Fibroblast of villous mesenchyme (primary cell): ENCODE measurements at regions not wholly inside any gene's neighbourhood (a gene's known extent, or its start where the extent isn't known, plus 50 kb on each side); places are given as distances from the start of the nearest gene placed in this dataset.

Experiments
- DNase-seq: peaks from one replicate; pipeline ENCODE4 v3.0.0-alpha.2; 2010; ENCODE audit warnings: low read depth
- H3K4me3 ChIP-seq: 2 replicates; pipeline ENCODE4 v1.5.1; 2011; ENCODE audit warnings: low read depth, mild to moderate bottlenecking, low read length
- TF ChIP-seq, protein P1 (sequence below): IDR thresholded peaks from 2 replicates; pipeline ENCODE4 v1.5.1; 2012; ENCODE audit warnings: low read depth, mild to moderate bottlenecking, low read length; ENCODE audit not compliant: insufficient read depth

DNA sequence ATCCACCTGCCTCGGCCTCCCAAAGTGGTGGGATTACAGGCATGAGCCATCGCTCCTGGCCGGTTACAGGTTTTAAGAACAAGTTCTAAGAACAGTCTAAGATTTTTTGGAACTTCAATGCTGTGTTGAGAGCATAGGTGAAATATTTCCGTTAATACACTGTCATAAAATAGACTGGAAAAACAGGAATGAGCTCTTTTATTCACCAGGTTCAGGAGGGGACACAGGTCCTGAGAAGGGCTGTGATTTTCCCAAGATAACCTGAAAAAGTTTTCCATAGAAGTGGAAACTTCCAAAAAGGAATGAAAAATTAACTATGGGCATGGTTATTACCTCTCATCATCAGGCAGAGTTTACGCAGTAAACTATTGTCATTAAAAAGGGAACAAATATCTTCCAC, 97.6 kb upstream of the TMEM178A start:
- TF ChIP-seq, protein P1, sequence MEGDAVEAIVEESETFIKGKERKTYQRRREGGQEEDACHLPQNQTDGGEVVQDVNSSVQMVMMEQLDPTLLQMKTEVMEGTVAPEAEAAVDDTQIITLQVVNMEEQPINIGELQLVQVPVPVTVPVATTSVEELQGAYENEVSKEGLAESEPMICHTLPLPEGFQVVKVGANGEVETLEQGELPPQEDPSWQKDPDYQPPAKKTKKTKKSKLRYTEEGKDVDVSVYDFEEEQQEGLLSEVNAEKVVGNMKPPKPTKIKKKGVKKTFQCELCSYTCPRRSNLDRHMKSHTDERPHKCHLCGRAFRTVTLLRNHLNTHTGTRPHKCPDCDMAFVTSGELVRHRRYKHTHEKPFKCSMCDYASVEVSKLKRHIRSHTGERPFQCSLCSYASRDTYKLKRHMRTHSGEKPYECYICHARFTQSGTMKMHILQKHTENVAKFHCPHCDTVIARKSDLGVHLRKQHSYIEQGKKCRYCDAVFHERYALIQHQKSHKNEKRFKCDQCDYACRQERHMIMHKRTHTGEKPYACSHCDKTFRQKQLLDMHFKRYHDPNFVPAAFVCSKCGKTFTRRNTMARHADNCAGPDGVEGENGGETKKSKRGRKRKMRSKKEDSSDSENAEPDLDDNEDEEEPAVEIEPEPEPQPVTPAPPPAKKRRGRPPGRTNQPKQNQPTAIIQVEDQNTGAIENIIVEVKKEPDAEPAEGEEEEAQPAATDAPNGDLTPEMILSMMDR, result no peak
- no peak overlapping the region for H3K4me3 ChIP-seq
- DNase-seq, result no peak

DNA sequence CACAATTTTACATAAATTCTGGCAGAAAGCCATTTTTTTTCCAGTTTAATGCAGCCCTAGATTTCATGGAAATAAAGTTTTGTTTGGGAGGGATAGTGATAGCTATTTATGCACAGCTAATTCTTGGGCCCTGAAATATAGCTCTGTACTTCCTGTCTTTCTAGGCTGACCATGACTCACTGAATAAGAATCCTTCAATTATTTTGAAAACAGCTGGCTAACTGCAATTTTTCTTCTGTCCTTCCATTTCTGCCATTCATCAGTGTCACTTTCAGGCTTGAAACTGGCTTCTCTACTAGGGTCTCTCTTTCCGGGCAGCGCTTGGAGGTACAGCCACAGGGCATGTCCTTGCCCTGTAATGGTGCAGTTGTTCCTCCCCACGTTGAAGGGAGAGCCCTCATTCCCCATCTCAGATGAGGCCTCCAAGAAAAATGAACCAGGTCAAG, 97.1 kb upstream of the TMEM178A start:
- TF ChIP-seq, protein P1, result no peak
- peak; percentile 84 for DNase-seq
- H3K4me3 ChIP-seq, result no peak overlapping the region

DNA sequence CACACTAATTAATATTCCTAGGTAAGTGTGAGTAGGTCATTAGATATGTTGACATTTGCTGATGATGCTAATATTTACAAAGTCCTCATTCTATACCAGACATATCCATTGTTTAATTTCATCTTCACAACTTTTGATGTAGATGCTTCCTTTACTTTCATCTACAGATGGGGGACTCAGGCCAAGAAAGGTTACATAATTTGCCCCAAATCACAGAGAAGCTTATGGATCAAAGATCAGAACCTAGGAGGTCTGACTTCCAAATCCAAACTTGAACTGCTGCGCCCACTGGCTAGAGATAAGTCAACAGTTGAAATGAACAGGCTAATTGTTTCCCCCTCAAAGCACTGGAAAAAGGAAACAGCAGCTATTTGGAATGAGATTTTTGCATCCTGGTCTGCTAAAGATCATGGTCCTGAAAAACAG, 95.6 kb upstream of the TMEM178A start:
- no peak overlapping the region for H3K4me3 ChIP-seq
- no peak for DNase-seq
- TF ChIP-seq, protein P1, result no peak

DNA sequence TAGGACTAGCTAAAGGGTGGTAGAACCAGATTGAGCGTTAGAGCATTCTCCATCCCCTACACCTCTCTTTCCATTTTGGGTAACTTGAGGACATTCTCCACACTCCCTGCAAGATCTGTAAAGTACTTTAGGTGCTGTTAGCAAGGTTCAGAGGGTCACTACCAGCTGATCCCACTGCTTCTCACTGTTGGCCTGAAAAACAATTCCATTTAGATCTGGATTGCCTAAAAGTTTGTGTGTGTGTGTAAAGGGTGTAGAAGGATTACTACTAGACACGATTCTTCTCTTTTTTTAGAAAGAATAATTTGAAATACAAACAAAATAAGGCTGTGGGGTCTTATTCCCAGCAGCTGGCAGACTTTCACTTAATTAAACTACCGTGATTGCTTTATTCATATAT, 95.1 kb upstream of the TMEM178A start:
- no peak for DNase-seq
- no peak overlapping the region for H3K4me3 ChIP-seq
- TF ChIP-seq, protein P1, result no peak

DNA sequence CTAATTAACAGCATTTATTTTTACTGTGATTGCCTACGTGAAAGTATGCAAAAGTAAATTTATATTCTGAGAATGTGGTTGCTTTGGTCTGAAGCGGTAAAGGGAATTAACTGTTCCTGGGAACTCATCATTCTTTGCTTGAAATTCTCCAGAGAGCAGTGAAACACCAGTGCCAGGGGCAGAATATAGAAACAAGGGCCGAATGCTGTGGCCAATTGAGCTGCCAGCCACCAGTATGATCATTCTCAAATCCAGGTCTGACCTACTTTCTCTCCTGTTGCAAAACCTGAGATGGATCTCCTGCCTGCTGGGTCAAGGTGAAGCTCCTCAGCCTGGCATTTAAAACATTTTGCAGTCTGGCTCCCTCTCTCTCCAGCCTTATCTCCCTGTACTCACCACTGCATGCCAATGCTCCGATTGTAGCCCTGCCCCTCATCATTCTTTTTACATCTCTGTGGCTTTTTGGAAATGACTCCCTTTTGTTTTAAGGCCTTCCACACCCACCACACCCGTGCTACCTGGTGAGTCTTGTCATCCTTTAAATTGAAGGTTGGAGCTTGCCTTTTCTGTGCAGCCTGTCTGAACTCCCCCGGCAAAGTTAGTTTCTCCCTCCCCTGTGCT, 94.5 kb upstream of the TMEM178A start:
- DNase-seq, result peak; percentile 84
- H3K4me3 ChIP-seq, result no peak overlapping the region
- TF ChIP-seq, protein P1, result no peak

DNA sequence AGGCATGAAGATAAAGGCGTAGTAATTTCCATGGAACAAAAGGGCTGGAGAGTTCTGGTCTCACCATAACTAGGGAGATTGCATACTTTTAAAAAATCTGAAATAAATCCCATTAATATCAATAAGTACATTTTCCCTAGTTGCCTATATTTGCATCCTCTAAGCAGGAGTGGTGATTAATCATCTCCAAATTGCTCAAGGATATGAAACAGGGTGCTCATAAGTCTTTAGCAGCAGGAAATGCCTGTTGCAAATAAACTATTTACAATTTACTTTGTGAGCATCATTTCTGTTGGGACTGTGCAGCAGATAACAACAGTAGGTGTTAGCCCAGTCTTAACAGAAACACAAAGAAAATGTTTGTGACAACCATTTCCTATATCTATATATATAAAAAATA, 92.4 kb upstream of the TMEM178A start:
- TF ChIP-seq, protein P1, result no peak
- peak; percentile 34 for DNase-seq
- no peak overlapping the region for H3K4me3 ChIP-seq

DNA sequence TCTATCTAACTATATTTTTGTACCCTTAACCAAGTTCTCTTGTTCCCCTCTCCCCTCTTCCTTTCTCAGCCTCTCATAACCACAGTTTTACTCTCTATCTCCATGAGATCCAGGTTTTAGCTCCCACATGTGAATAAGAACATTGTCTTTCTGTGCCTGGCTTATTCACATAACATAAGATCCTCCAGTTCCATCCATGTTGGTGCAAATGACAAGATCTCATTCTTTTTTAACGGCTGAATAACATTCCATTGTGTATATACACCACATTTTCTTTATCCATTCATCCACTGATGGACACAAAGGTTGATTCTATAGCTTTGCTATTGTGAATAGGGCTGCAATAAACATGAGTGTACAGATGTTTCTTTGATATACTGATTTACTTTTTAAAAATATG, 83.9 kb upstream of the TMEM178A start:
- TF ChIP-seq, protein P1, result no peak
- no peak overlapping the region for H3K4me3 ChIP-seq
- DNase-seq, result no peak
